Suppressor macrophage treated with lipopolysaccharide for 1 hour (primary cell): ENCODE measurements at regions not wholly inside any gene's neighbourhood (a gene's known extent, or its start where the extent isn't known, plus 50 kb on each side); places are given as distances from the start of the nearest gene placed in this dataset.

ENCODE experiments used
- DNase-seq, 3 donors: peaks; one replicate each; pipeline ENCODE4 v3.0.0-alpha.2; 2020 to 2022

- no peak for DNase-seq
These were observed 736.3 kb downstream of the RPS29 start for GRCh38 chr14:48849741-48850322.

- no peak for DNase-seq
These were observed 743.4 kb downstream of the RPS29 start for GRCh38 chr14:48842785-48843184.

GRCh38 chr14:48826058-48826457 is 760.1 kb downstream of the RPS29 start:
- DNase-seq: no peak

GRCh38 chr14:48814562-48814961 is 771.6 kb downstream of the RPS29 start:
- no peak for DNase-seq

GRCh38 chr14:48805315-48805714 is 780.9 kb downstream of the RPS29 start:
- no peak for DNase-seq

- no peak for DNase-seq
These were observed 793.7 kb downstream of the RPS29 start for GRCh38 chr14:48792376-48793024.

- no peak for DNase-seq
These were observed 797.4 kb downstream of the RPS29 start for GRCh38 chr14:48788771-48789170.

- DNase-seq: no peak
These were observed 799.7 kb downstream of the RPS29 start for GRCh38 chr14:48786498-48786897.

GRCh38 chr14:48771717-48772116 is 814.5 kb downstream of the RPS29 start:
- DNase-seq: no peak

GRCh38 chr14:48751293-48751692 is 834.9 kb downstream of the RPS29 start:
- DNase-seq: no peak

- no peak for DNase-seq
These were observed 838.0 kb downstream of the RPS29 start for GRCh38 chr14:48748151-48748675.

- DNase-seq: no peak
These were observed 838.6 kb downstream of the RPS29 start for GRCh38 chr14:48747561-48748089.

GRCh38 chr14:48744202-48744601 is 842.0 kb downstream of the RPS29 start:
- DNase-seq: no peak

- no peak for DNase-seq
These were observed 847.8 kb downstream of the RPS29 start for GRCh38 chr14:48738186-48738925.

GRCh38 chr14:48735607-48736006 is 850.6 kb downstream of the RPS29 start:
- DNase-seq: no peak

GRCh38 chr14:48731260-48731659 is 854.9 kb downstream of the RPS29 start:
- DNase-seq: no peak

GRCh38 chr14:48726080-48726642 is 860.0 kb downstream of the RPS29 start:
- DNase-seq: no peak

- no peak for DNase-seq
These were observed 861.0 kb downstream of the RPS29 start for GRCh38 chr14:48725051-48725734.

GRCh38 chr14:48723841-48724495 is 862.2 kb downstream of the RPS29 start:
- DNase-seq: no peak

- no peak for DNase-seq
These were observed 871.8 kb downstream of the RPS29 start for GRCh38 chr14:48714366-48714765.

GRCh38 chr14:48710133-48710532 is 876.0 kb downstream of the RPS29 start:
- DNase-seq: no peak

GRCh38 chr14:48709277-48709785 is 876.8 kb downstream of the RPS29 start:
- no peak for DNase-seq
